KMS-11 (cell line): ENCODE measurements at regions not wholly inside any gene's neighbourhood (a gene's known extent, or its start where the extent isn't known, plus 50 kb on each side); places are given as distances from the start of the nearest gene placed in this dataset.

Experiments
- H2AFZ ChIP-seq: fragments of 200-600 bp; sonication (generic); 2 replicates; pipeline ENCODE4 v1.6.1; 2016; ENCODE audit warnings: antibody characterized with exemption, mixed run types, low read depth
- H3K27ac ChIP-seq: fragments of 200-600 bp; sonication (generic); 2 replicates; pipeline ENCODE4 v1.6.1; 2016; ENCODE audit warnings: mild to moderate bottlenecking, mixed run types
- H3K27me3 ChIP-seq: fragments of 200-600 bp; sonication (generic); 2 replicates; pipeline ENCODE4 v1.6.1; 2017; ENCODE audit warnings: mild to moderate bottlenecking, low read depth, mixed run types, moderate library complexity; ENCODE audit not compliant: insufficient read depth
- H3K36me3 ChIP-seq: fragments of 200-600 bp; sonication (generic); 2 replicates; pipeline ENCODE4 v1.6.1; 2017; ENCODE audit warnings: mild to moderate bottlenecking, mixed run types; ENCODE audit not compliant: insufficient read depth
- H3K4me1 ChIP-seq: fragments of 200-600 bp; sonication (generic); 2 replicates; pipeline ENCODE4 v1.6.1; 2016; ENCODE audit warnings: mild to moderate bottlenecking, low read depth, mixed run types; ENCODE audit not compliant: poor library complexity, severe bottlenecking
- H3K4me2 ChIP-seq: fragments of 200-600 bp; sonication (generic); 2 replicates; pipeline ENCODE4 v1.7.0; 2016; ENCODE audit warnings: mild to moderate bottlenecking, mixed run types
- H3K4me3 ChIP-seq: fragments of 200-600 bp; sonication (generic); IDR thresholded peaks from 2 replicates; pipeline ENCODE4 v1.6.1; 2017; ENCODE audit warnings: low read depth, low read length, mixed read lengths; ENCODE audit not compliant: insufficient read depth
- H3K79me2 ChIP-seq: fragments of 200-600 bp; sonication (generic); 2 replicates; pipeline ENCODE4 v1.6.1; 2016; ENCODE audit warnings: low read depth, mixed run types; ENCODE audit not compliant: insufficient read depth
- H3K9ac ChIP-seq: fragments of 200-600 bp; sonication (generic); 2 replicates; pipeline ENCODE4 v1.6.1; 2016; ENCODE audit warnings: mild to moderate bottlenecking, mixed run types
- H4K20me1 ChIP-seq: fragments of 200-600 bp; sonication (generic); 2 replicates; pipeline ENCODE4 v1.6.1; 2016; ENCODE audit warnings: mild to moderate bottlenecking, mixed run types; ENCODE audit not compliant: insufficient read depth
- TF ChIP-seq, protein P1 (sequence below): fragments of 200-600 bp; sonication (generic); conservative IDR thresholded peaks from 2 replicates; pipeline ENCODE4 v1.6.1; 2017; ENCODE audit warnings: low read depth, mild to moderate bottlenecking, antibody characterized with exemption, low read length, moderate library complexity, mixed read lengths

GRCh38 chr4:83712890-83713289, 177.0 kb downstream of the GPAT3 start:
- H3K27me3 ChIP-seq = no peaks in the 10 kb centered on the region
- no peak overlapping the region for H2AFZ ChIP-seq
- no peaks in the 10 kb centered on the region for H4K20me1 ChIP-seq
- no peaks in the 10 kb centered on the region for H3K79me2 ChIP-seq
- H3K4me3 ChIP-seq = no peak overlapping the region
- H3K4me1 ChIP-seq = no peaks in the 10 kb centered on the region
- no peak overlapping the region for H3K9ac ChIP-seq
- H3K4me2 ChIP-seq = no peak overlapping the region
- no peak overlapping the region for H3K27ac ChIP-seq
- H3K36me3 ChIP-seq = no peaks in the 10 kb centered on the region
- TF ChIP-seq, protein P1, sequence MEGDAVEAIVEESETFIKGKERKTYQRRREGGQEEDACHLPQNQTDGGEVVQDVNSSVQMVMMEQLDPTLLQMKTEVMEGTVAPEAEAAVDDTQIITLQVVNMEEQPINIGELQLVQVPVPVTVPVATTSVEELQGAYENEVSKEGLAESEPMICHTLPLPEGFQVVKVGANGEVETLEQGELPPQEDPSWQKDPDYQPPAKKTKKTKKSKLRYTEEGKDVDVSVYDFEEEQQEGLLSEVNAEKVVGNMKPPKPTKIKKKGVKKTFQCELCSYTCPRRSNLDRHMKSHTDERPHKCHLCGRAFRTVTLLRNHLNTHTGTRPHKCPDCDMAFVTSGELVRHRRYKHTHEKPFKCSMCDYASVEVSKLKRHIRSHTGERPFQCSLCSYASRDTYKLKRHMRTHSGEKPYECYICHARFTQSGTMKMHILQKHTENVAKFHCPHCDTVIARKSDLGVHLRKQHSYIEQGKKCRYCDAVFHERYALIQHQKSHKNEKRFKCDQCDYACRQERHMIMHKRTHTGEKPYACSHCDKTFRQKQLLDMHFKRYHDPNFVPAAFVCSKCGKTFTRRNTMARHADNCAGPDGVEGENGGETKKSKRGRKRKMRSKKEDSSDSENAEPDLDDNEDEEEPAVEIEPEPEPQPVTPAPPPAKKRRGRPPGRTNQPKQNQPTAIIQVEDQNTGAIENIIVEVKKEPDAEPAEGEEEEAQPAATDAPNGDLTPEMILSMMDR = no peak

- no peaks in the 10 kb centered on the region for H3K4me1 ChIP-seq
- no peaks in the 10 kb centered on the region for H3K79me2 ChIP-seq
- H3K9ac ChIP-seq = no peak overlapping the region
- H3K4me3 ChIP-seq = no peak overlapping the region
- no peaks in the 10 kb centered on the region for H3K36me3 ChIP-seq
- no peaks in the 10 kb centered on the region for H4K20me1 ChIP-seq
- TF ChIP-seq, protein P1 = no peak
- no peaks in the 10 kb centered on the region for H3K27me3 ChIP-seq
- no peak overlapping the region for H3K4me2 ChIP-seq
- no peak overlapping the region for H2AFZ ChIP-seq
- H3K27ac ChIP-seq = no peak overlapping the region
These were observed 173.7 kb downstream of the GPAT3 start for GRCh38 chr4:83709627-83710026.

DNA sequence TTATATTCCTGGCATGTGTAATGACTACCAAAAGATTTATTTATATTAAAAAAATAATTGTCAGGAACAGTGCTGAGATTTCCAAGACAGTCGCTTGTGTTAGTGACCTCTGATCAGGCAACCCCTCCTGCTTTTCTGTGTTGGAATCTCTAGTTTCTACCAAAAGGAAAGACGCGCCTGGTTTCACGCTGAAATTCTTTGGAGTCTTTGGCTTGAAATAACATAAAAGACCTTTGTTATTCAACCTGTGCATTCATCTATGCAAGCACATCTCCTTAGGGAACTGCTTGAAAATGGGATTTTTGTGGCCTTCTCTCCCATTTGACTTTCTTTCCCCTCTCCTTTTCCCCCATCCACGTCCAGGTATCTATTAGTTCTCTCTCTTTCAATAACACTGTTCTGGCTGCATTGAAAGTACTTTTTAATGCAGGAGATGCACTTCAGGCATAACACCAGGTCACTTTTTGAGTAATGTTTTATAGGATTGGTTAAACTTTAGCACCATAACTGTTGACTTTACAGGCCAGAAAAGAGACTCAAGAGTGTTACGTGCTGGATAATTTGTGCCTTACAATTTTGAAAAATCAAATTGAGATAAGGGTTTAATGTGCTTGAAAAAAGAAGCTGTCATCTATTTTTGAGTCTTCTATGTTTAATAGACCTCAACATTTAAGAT, 172.7 kb downstream of the GPAT3 start:
- H3K27me3 ChIP-seq = no peaks in the 10 kb centered on the region

DNA sequence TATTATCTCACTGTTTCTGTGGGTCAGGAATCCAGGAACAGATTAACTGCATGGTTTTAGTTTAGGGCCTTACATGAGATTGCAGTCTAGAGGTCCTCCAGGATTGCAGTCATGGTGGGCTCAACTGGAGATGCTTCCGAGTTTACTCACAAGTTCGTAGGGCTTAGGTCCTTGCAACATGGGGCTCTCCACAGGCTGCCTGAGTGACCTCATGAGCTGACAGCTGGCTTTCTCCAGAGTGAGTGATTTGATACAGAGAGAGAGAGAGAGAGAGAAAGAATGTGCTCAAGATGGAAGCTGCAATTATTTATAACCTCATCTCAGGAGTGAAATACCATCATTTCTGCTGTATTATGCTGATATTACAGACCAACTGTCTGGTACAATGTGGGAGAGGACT, 168.9 kb downstream of the GPAT3 start:
- Histone ChIP-seq H3K36me3 (no peaks in the 10 kb centered on the region), H4K20me1 (no peaks in the 10 kb centered on the region), H3K27me3 (no peaks in the 10 kb centered on the region), H3K9ac (no peak overlapping the region), H3K4me1 (no peaks in the 10 kb centered on the region), H3K4me3 (no peak overlapping the region), H2AFZ (no peak overlapping the region), H3K79me2 (no peaks in the 10 kb centered on the region), H3K4me2 (no peak overlapping the region), H3K27ac (no peak overlapping the region)
- TF ChIP-seq, protein P1 = no peak

More for the DNA sequence above, 172.7 kb downstream of the GPAT3 start:
- TF ChIP-seq, protein P1 = no peak
- Histone ChIP-seq H3K9ac (no peak overlapping the region), H3K79me2 (no peaks in the 10 kb centered on the region), H3K27ac (no peak overlapping the region), H2AFZ (no peak overlapping the region), H3K4me1 (no peaks in the 10 kb centered on the region), H3K36me3 (no peaks in the 10 kb centered on the region), H4K20me1 (no peaks in the 10 kb centered on the region), H3K4me2 (no peak overlapping the region), H3K4me3 (no peak overlapping the region)
